Naive thymus-derived CD8-positive, alpha-beta T cell (primary cell): ENCODE measurements at regions not wholly inside any gene's neighbourhood (a gene's known extent, or its start where the extent isn't known, plus 50 kb on each side); places are given as distances from the start of the nearest gene placed in this dataset.
"Not testable (repeated sequence)": the region's sequence is repeated elsewhere in the genome, so short reads cannot be mapped to it uniquely, and the experiment has no call there.

Source experiments
- ATAC-seq, 2 donors: fragments of 150-1000 bp; cut with Tn5 transposase in 1 of 2; sonication (Bioruptor Pico), chemical (Tn5 transposase) in 1 of 2; 1 replicate in 1 of 2; 2 replicates in 1 of 2; pipeline ENCODE4 v1.10.0; 2021; ENCODE audit warnings: mild to moderate bottlenecking in 2 of 2, moderate library complexity in 2 of 2
- POLR2A ChIA-PET: fragments of 350-600 bp; sonication (Branson Sonifier 250); formaldehyde crosslinking; loops from one replicate; lab custom pipeline; 2021; ENCODE audit warnings: antibody characterized with exemption; lab: Charles Lee
- DNase-seq, 10 donors: peaks; one replicate each; pipeline versions ENCODE4 v3.0.0 to v3.0.0-alpha.2; 2020 to 2022
- H3K27ac Mint-ChIP-seq, 10 donors: one replicate each; pipeline ENCODE4 v1.8.0; 2020 to 2022; ENCODE audit warnings: mild to moderate bottlenecking in 10 of 10, mixed read lengths in 10 of 10, moderate library complexity in 4 of 10, inconsistent platforms in 1 of 10
- H3K27me3 Mint-ChIP-seq, 5 donors: one replicate each; pipeline ENCODE4 v1.8.0; 2021 to 2022; ENCODE audit warnings: mixed read lengths in 5 of 5
- H3K36me3 Mint-ChIP-seq, 3 donors: one replicate each; pipeline ENCODE4 v1.8.0; 2020 to 2022; ENCODE audit warnings: mixed read lengths in 3 of 3, mild to moderate bottlenecking in 2 of 3, inconsistent platforms in 1 of 3
- H3K4me1 Mint-ChIP-seq, 4 donors: one replicate each; pipeline ENCODE4 v1.8.0; 2021 to 2022; ENCODE audit warnings: mixed read lengths in 4 of 4
- H3K4me3 Mint-ChIP-seq, 10 donors: one replicate each; pipeline ENCODE4 v1.8.0; 2020 to 2022; ENCODE audit warnings: mild to moderate bottlenecking in 10 of 10, mixed read lengths in 10 of 10, moderate library complexity in 6 of 10, inconsistent platforms in 1 of 10
- H3K9me3 Mint-ChIP-seq, 9 donors: one replicate each; pipeline ENCODE4 v1.8.0; 2020 to 2022; ENCODE audit warnings: mixed read lengths in 9 of 9, mild to moderate bottlenecking in 3 of 9, inconsistent platforms in 1 of 9, moderate library complexity in 1 of 9

- POLR2A ChIA-PET, result no interaction called here
- Mint-ChIP-seq H3K27ac (no peak overlapping the region), H3K4me3 (no peak overlapping the region), H3K27me3 (peaks cover 0 to 2% (median 0%) of the 10 kb centered on the region in 5 donors), H3K4me1 (no peaks in the 10 kb centered on the region), H3K9me3 (peaks cover 0 to 3% (median 0%) of the 10 kb centered on the region in 9 donors), H3K36me3 (no peaks in the 10 kb centered on the region)
- DNase-seq (no peak), ATAC-seq (no peak)
Observed at GRCh38 chr2:41313082-41313481, 734.7 kb upstream of the PKDCC start.

GRCh38 chr2:41314511-41315070 lies 733.2 kb upstream of the PKDCC start:
- Mint-ChIP-seq H3K4me1 (no peaks in the 10 kb centered on the region), H3K27ac (no peak overlapping the region), H3K9me3 (peaks cover 0 to 3% (median 0%) of the 10 kb centered on the region in 9 donors), H3K4me3 (no peak overlapping the region), H3K36me3 (no peaks in the 10 kb centered on the region), H3K27me3 (peaks cover 0 to 2% (median 0%) of the 10 kb centered on the region in 5 donors)
- DNase-seq, result no peak
- no peak for ATAC-seq
- POLR2A ChIA-PET, result no interaction called here

- Mint-ChIP-seq H3K27me3 (peaks cover 0 to 2% (median 0%) of the 10 kb centered on the region in 5 donors), H3K36me3 (no peaks in the 10 kb centered on the region)
Observed at GRCh38 chr2:41319437-41319836, 728.4 kb upstream of the PKDCC start.

DNA sequence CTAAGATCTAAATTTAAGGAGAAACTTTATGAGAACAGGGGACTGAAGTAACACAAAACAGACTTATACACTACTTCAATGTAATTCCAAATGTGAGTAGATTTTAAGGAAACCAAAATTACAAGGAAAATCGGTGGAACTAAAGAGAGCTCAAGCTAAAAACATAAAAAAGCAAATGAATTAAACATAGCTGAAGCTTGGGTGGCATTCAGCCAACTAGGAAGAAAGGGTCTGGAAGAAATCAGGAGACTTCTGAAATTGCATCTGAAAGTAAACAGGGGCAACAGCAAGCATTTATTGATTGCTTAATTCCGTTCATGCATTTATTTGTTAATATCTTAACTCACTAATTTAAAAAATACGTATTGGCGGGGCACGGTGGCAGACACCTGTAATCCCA lies 727.3 kb upstream of the PKDCC start:
- H3K4me1 Mint-ChIP-seq, result no peaks in the 10 kb centered on the region
- peaks cover 0 to 4% (median 0%) of the 10 kb centered on the region in 5 donors for H3K27me3 Mint-ChIP-seq
- H3K36me3 Mint-ChIP-seq, result no peaks in the 10 kb centered on the region
- peaks cover 0 to 8% (median 0%) of the 10 kb centered on the region in 9 donors for H3K9me3 Mint-ChIP-seq
- DNase-seq, result no peak
- ATAC-seq, result no peak
- H3K4me3 Mint-ChIP-seq, result no peak overlapping the region
- no peak overlapping the region for H3K27ac Mint-ChIP-seq
- POLR2A ChIA-PET, result no interaction called here

More at GRCh38 chr2:41319437-41319836, 728.4 kb upstream of the PKDCC start:
- POLR2A ChIA-PET, result no interaction called here
- ATAC-seq, result no peak
- Mint-ChIP-seq H3K4me1 (no peaks in the 10 kb centered on the region), H3K4me3 (no peak overlapping the region), H3K27ac (no peak overlapping the region), H3K9me3 (peaks cover 0 to 4% (median 0%) of the 10 kb centered on the region in 9 donors)
- no peak for DNase-seq

DNA sequence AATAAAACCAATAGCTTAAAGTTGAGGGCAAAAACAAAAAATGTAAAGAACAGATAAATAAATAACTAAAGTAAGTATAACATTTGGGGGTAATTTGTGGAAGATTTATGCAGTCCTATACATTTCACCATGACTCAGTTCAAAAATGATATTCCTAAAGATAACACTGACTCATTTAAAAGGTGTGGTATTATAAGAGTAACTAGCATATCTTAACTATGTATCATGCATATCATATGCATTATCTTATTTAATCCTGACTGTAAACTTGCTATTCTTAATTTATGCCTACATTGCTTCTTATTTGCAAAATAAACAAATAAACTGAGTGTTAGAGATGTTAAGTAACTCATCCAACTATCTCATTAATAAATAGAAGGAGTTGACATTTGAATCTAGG lies 726.5 kb upstream of the PKDCC start:
- Mint-ChIP-seq H3K9me3 (peaks cover 0 to 8% (median 0%) of the 10 kb centered on the region in 9 donors), H3K27me3 (peaks cover 0 to 4% (median 0%) of the 10 kb centered on the region in 5 donors), H3K27ac (no peak overlapping the region), H3K4me3 (no peak overlapping the region), H3K36me3 (no peaks in the 10 kb centered on the region), H3K4me1 (no peaks in the 10 kb centered on the region)
- POLR2A ChIA-PET, result no interaction called here
- ATAC-seq, result no peak
- DNase-seq, result no peak

DNA sequence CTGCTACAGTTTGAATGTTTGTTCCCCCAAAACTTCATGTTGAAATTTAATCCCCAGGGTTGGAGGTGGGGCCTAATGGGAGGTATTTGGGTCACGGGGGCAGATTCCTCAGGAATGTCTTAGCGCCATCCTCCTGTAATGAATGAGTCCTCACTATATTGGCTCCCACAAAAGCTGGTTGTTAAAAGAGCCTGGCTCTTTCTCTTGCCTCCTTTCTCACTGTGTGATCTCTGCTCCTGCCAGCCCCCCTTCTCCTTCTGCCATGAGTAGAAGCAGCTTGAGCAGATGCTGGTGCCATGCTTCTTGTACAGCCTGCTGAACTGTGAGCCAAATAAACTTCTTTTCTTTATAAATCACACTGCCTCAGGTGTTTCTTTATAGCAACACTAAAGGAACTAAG lies 721.0 kb upstream of the PKDCC start:
- no peaks in the 10 kb centered on the region for H3K36me3 Mint-ChIP-seq
- no peak overlapping the region for H3K4me3 Mint-ChIP-seq
- peaks cover 0 to 4% (median 0%) of the 10 kb centered on the region in 5 donors for H3K27me3 Mint-ChIP-seq
- ATAC-seq (no peak), DNase-seq (no peak)
- POLR2A ChIA-PET, result no interaction called here
- H3K27ac Mint-ChIP-seq, result no peak overlapping the region
- no peaks in the 10 kb centered on the region for H3K4me1 Mint-ChIP-seq
- peaks cover 0 to 8% (median 0%) of the 10 kb centered on the region in 9 donors for H3K9me3 Mint-ChIP-seq

DNA sequence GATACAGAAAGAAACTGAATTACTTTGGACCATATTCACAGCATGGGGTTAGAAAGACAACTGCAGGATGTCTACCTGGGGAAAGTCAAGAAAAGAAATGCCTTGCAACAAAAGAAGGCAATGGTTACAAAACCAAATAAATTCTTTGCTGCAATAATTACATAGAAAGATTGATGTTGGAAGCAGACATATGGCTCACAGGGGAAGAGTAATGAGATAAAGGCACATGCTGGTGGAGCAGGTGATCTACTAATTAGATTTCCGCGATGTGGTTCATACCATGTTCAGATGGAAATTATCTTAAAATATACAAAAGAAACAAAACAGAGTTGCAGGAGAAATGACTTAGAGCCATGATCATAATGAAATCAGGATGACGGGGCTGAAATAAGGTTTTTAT lies 718.8 kb upstream of the PKDCC start:
- H3K36me3 Mint-ChIP-seq, result no peaks in the 10 kb centered on the region
- ATAC-seq, result no peak

GRCh38 chr2:41334159-41334558 lies 713.7 kb upstream of the PKDCC start:
- Mint-ChIP-seq H3K27ac (no peak overlapping the region), H3K9me3 (peaks cover 0 to 4% (median 0%) of the 10 kb centered on the region in 9 donors), H3K4me3 (no peak overlapping the region), H3K4me1 (no peaks in the 10 kb centered on the region), H3K27me3 (no peaks in the 10 kb centered on the region), H3K36me3 (no peaks in the 10 kb centered on the region)
- POLR2A ChIA-PET, result no interaction called here
- ATAC-seq (no peak), DNase-seq (no peak)

More for the DNA sequence above, 718.8 kb upstream of the PKDCC start:
- Mint-ChIP-seq H3K27ac (no peak overlapping the region), H3K4me3 (no peak overlapping the region), H3K9me3 (peaks cover 0 to 8% (median 0%) of the 10 kb centered on the region in 9 donors), H3K4me1 (no peaks in the 10 kb centered on the region), H3K27me3 (peaks cover 0 to 4% (median 0%) of the 10 kb centered on the region in 5 donors)
- POLR2A ChIA-PET, result no interaction called here
- no peak for DNase-seq

GRCh38 chr2:41335573-41335972 lies 712.2 kb upstream of the PKDCC start:
- H3K4me3 Mint-ChIP-seq, H3K36me3 Mint-ChIP-seq, H3K9me3 Mint-ChIP-seq, H3K27ac Mint-ChIP-seq, H3K4me1 Mint-ChIP-seq, ATAC-seq, DNase-seq, POLR2A ChIA-PET, H3K27me3 Mint-ChIP-seq: not testable (repeated sequence)

GRCh38 chr2:41337956-41338355 lies 709.9 kb upstream of the PKDCC start:
- POLR2A ChIA-PET, result no interaction called here
- Mint-ChIP-seq H3K9me3 (peaks cover 0 to 6% (median 0%) of the 10 kb centered on the region in 9 donors), H3K27me3 (no peaks in the 10 kb centered on the region), H3K36me3 (no peaks in the 10 kb centered on the region), H3K27ac (no peak overlapping the region), H3K4me3 (no peak overlapping the region), H3K4me1 (no peaks in the 10 kb centered on the region)
- DNase-seq (no peak), ATAC-seq (no peak)

DNA sequence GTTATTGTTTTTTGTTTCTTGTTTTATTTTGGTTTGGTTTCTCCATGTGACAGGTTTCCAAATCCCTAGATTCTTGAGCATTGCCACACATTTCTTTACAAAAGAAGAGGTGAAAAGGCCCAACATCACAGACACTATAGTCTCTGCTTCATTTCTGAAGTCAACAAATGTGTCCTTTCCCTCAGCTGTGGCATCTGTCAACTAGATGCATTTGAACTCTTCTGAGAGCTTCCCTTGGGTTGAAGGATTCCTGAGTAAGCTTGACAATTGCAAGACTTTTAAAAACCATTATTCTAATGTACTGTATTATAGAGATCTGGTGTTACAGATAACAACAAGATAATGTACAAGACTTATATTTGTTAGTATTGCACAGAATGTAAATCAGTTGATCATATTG lies 703.3 kb upstream of the PKDCC start:
- no peak for DNase-seq
- Mint-ChIP-seq H3K36me3 (no peaks in the 10 kb centered on the region), H3K4me1 (no peaks in the 10 kb centered on the region), H3K27me3 (no peaks in the 10 kb centered on the region), H3K4me3 (no peak overlapping the region), H3K27ac (no peak overlapping the region), H3K9me3 (peaks cover 0 to 4% (median 0%) of the 10 kb centered on the region in 9 donors)
- ATAC-seq, result no peak
- POLR2A ChIA-PET, result no interaction called here

GRCh38 chr2:41353060-41353459 lies 694.8 kb upstream of the PKDCC start:
- DNase-seq (no peak), ATAC-seq (no peak)
- Mint-ChIP-seq H3K27me3 (peaks cover 0 to 1% (median 0%) of the 10 kb centered on the region in 5 donors), H3K36me3 (no peaks in the 10 kb centered on the region), H3K27ac (no peak overlapping the region), H3K9me3 (peaks cover 0 to 3% (median 0%) of the 10 kb centered on the region in 9 donors), H3K4me3 (no peak overlapping the region), H3K4me1 (no peaks in the 10 kb centered on the region)
- POLR2A ChIA-PET, result no interaction called here

DNA sequence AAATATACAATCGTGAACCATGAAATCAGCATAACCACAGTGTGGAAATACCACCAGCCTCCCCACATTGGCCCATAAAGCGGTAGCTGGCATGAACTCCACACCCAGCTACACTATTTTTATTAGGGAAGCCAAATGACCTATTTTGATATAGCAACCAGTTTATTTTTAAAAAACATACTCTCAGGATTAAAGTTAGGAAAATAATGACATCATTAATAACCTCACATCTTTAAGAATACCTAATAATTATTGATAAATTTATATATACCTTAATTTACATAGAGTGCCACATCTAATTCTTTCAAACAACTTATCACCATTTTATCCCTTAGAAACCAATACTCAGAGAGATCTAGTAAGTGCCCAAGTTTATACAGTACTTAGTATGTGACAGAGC lies 692.0 kb upstream of the PKDCC start:
- Mint-ChIP-seq H3K27ac (no peak overlapping the region), H3K4me3 (no peak overlapping the region), H3K9me3 (peaks cover 0 to 14% (median 3%) of the 10 kb centered on the region in 9 donors), H3K27me3 (peaks cover 0 to 1% (median 0%) of the 10 kb centered on the region in 5 donors), H3K36me3 (no peaks in the 10 kb centered on the region), H3K4me1 (no peaks in the 10 kb centered on the region)
- DNase-seq, result no peak
- POLR2A ChIA-PET, result no interaction called here
- ATAC-seq, result no peak

DNA sequence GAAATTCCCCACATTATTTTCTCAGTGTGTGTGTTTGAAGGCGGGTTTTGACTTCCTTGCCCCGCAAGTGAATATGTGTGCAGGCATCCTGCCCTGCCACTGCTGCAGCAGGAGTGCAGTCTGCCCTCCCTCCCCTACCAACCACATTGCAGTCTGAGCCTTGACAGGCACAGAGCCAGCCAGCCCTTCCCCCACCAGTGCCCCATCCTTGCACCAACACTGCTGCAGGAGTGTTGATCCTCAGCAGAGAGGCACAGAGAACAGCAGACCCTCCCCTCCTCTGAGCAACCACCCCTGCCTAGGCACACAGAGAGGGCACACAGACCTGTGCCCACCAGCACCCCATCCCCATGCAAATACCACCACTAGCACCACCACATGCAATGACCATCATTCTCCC lies 683.0 kb upstream of the PKDCC start:
- DNase-seq (no peak), ATAC-seq (no peak)
- Mint-ChIP-seq H3K9me3 (peaks cover 0 to 35% (median 13%) of the 10 kb centered on the region in 9 donors), H3K4me3 (no peak overlapping the region), H3K36me3 (peaks cover 0 to 5% (median 0%) of the 10 kb centered on the region in 3 donors), H3K27me3 (peaks cover 0 to 3% (median 0%) of the 10 kb centered on the region in 5 donors), H3K27ac (no peak overlapping the region), H3K4me1 (no peaks in the 10 kb centered on the region)
- POLR2A ChIA-PET, result no interaction called here
